ENCODE measurements at regions not wholly inside any gene's neighbourhood (a gene's known extent, or its start where the extent isn't known, plus 50 kb on each side); places are given as distances from the start of the nearest gene placed in this dataset.

- no peak for FAIRE-seq
Observed at GRCh38 chr2:239905884-239906654, 119.1 kb downstream of the NDUFA10 start.

- FAIRE-seq: no peak
Observed at GRCh38 chr2:239905306-239905705, 119.8 kb downstream of the NDUFA10 start.

- no peak for FAIRE-seq
Observed at GRCh38 chr2:239904496-239904895, 120.6 kb downstream of the NDUFA10 start.

- no peak for FAIRE-seq
Observed at GRCh38 chr2:239903803-239904202, 121.3 kb downstream of the NDUFA10 start.

GRCh38 chr2:239903210-239903609 lies 121.9 kb downstream of the NDUFA10 start:
- FAIRE-seq: no peak

- no peak for FAIRE-seq
Observed at GRCh38 chr2:239902749-239903201, 122.4 kb downstream of the NDUFA10 start.

- no peak for FAIRE-seq
Observed at GRCh38 chr2:239898292-239898925, 126.7 kb downstream of the NDUFA10 start.

- FAIRE-seq: no peak
Observed at GRCh38 chr2:239897596-239898235, 127.4 kb downstream of the NDUFA10 start.

GRCh38 chr2:239896075-239896474 lies 129.1 kb downstream of the NDUFA10 start:
- FAIRE-seq: no peak

GRCh38 chr2:239895669-239896068 lies 129.5 kb downstream of the NDUFA10 start:
- no peak for FAIRE-seq

- no peak for FAIRE-seq
Observed at GRCh38 chr2:239895116-239895515, 130.0 kb downstream of the NDUFA10 start.

- FAIRE-seq: no peak
Observed at GRCh38 chr2:239894276-239894675, 130.9 kb downstream of the NDUFA10 start.

GRCh38 chr2:239893236-239893515 lies 132.0 kb downstream of the NDUFA10 start:
- no peak for FAIRE-seq

GRCh38 chr2:239892441-239893235 lies 132.5 kb downstream of the NDUFA10 start:
- no peak for FAIRE-seq

GRCh38 chr2:239891698-239892097 lies 133.4 kb downstream of the NDUFA10 start:
- FAIRE-seq: no peak

- FAIRE-seq: no peak
Observed at GRCh38 chr2:239890206-239890746, 134.9 kb downstream of the NDUFA10 start.

GRCh38 chr2:239889641-239890121 lies 135.5 kb downstream of the NDUFA10 start:
- FAIRE-seq: no peak

- no peak for FAIRE-seq
Observed at GRCh38 chr2:239887604-239888003, 137.5 kb downstream of the NDUFA10 start.

- FAIRE-seq: no peak
Observed at GRCh38 chr2:239886781-239887180, 138.4 kb downstream of the NDUFA10 start.

GRCh38 chr2:239884875-239885274 lies 140.3 kb downstream of the NDUFA10 start:
- FAIRE-seq: no peak

- no peak for FAIRE-seq
Observed at GRCh38 chr2:239884051-239884405, 141.1 kb downstream of the NDUFA10 start.

GRCh38 chr2:239883326-239884050 lies 141.7 kb downstream of the NDUFA10 start:
- no peak for FAIRE-seq

Data from islet of Langerhans (tissue), 1 donor.